AG08395 (cell line): ENCODE measurements at regions not wholly inside any gene's neighbourhood (a gene's known extent, or its start where the extent isn't known, plus 50 kb on each side); places are given as distances from the start of the nearest gene placed in this dataset.
"Not testable (repeated sequence)": the region's sequence is repeated elsewhere in the genome, so short reads cannot be mapped to it uniquely, and the experiment has no call there.

Experiments
- DNase-seq: peaks from one replicate; pipeline ENCODE4 v3.0.0; 2012; ENCODE audit warnings: mixed read lengths, low spot score

DNA sequence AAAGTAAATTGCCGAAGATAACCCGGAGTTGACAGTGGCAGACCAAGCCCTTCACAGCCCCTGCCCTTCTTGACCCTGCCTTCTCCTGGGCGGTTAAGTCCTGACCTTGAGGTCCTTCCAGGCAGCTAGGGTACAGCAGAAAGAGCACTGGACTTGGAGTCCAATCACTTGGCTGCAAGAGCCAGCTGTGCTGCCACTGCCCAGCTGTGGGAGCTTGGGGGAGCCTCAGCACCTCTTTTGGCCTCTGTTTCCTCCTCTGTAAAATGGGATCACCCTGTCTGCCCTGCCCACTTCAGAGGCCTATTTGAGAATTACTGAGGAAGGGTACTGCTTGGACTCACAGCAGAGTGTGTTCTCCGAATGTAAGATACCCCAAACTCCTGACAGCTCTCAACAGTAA is 66.2 kb upstream of the SMAD6 start:
- DNase-seq, result no peak

DNA sequence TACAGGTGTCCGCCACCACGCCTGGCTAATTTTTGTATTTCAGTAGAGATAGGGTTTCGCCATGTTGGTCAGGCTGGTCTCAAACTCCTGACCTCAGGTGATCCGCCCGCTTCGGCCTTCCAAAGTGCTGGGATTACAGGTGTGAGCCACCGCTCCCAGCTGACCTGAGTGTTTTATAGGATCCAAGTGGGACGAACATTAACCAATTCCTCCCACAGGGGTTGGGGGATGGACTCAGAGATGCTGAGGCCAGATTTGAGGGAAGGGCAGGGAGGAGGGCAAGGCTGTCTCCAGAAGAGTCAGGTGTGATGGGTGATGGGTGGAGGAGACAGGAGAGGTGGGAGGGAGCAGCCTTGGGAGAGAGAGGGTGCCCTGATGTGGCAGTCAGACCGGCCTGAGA is 65.0 kb upstream of the SMAD6 start:
- DNase-seq, result not testable (repeated sequence)

DNA sequence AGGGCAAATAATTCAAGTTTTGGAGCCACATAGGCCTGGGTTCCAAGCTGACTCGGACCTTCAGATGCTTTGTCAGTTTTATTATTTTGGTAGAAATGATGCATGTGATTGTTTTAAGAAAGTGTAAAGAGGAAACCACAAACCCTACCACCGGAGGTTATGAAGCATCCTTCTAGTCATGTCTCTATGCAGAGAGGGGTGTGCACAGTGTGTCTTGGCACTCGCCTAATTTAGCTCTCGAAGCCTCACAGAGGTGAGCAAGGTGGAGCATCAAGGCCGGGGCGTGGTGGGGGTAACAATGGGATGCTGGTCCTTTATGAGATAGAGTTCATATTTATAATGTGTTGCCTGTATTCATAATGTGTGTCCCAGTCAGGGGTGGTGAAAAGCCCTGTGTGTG is 63.7 kb upstream of the SMAD6 start:
- DNase-seq, result no peak

DNA sequence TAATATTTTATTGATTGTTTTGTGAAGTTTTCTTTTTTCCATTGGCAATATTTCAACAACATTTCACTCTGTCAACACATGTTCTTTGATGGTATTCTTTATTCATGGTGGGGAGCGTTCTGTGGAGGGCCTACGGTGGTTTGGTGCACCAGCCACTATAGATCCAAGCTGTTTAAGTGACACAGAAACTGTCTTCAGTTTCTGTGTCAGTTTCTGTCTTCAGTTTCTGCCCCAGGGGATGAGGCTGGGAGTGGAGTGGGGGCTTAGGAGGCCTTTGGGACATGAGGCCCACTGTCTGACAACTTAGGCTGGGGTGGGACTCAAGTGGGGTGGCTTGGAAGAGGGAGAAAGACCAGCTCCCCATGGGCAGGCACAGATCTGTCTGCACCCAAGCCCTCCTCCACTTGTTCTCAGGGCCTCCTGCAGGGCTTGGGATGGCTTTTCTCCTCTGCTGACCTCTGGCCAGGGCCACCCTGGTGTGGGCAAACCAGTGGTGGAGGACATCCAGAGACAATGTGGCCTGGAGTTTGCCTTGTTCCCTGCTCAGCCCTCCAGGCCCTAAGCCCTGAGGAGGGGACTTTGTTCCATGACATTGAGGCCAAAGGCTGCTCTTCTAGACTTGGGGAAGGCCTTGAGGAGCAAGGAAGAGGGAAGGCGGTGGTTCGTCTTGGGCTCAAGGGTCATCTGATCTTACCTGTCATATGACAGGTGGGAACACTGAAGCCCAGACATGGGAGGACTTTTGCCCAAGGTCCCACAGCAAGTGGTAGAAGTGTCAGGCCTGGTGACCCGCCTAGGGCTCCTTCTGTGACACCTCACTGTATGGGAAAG is 60.3 kb upstream of the SMAD6 start:
- DNase-seq, result no peak

DNA sequence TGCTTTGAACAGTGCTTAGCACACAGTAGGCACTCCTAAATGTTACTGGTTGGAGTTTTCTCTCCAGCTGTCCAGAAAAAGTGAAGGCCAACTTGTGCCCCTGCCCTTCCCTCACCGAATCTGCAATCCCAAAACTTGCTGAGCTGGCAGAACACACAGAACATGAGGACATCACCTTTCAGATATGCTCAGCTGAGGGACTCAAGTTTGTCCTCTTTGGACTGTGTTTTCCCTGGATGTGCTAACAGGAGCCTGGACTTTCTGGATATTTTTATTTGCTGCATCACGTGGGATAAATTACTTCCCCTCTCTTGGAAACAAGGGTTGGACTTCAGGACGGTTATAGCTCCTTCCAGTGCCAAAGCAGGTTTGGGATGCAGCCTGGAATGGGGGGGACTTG is 59.5 kb upstream of the SMAD6 start:
- DNase-seq, result no peak

DNA sequence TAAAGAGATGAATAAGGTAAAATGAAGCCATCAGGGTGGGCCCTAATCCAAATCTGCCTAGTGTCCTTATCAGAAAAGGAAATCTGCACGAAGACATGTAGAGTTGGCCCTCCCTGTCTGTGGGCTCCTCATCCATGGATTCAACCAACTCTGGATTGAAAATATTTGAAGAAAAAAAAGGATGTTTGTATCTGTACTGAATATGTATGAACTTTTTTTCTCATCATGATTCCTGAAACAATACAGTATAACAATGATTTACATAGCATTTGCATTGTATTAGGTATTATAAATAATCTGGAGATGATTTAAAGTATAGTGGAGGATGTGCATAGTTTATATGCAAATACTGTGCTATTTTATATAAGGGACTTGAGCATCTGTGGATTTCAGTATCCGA is 59.0 kb upstream of the SMAD6 start:
- no peak for DNase-seq

DNA sequence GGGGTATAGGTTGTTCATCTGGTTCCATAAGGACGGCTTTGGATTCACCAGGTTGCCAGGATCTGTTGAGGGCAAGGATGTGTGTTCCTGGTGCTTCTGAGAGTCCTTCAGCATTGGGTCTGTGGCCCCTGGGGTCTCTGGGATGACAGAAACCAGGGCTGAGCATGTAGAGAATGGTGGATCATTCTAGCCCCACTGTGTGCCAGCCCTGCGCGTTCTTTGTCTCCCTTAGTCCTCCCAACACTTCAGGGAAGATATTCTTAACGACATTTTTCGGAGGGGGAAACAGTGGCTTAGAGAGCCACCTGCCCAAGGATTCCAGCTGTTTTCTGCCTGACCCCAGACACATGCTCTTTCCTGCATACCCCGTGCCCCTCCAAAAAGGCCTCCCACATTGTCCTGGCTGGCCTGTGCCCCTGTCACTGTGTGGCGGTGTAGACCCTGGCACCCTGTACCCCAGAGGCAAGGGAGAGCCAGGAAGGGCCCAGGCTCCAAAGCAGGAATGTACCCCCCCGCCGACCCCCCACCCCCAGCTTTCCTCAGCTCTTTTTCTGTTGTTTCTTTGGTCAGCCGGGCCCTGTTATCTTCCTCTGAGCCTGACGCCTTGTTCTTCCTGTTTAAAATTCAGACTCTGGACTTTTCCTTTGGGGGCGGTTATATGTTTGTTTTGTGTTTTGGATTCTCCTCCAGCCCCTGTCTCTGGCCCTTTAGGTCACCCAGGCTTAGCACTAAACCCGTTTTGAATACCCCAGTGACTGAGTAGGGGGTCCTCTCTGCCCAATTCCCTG is 57.8 kb upstream of the SMAD6 start:
- DNase-seq, result no peak

DNA sequence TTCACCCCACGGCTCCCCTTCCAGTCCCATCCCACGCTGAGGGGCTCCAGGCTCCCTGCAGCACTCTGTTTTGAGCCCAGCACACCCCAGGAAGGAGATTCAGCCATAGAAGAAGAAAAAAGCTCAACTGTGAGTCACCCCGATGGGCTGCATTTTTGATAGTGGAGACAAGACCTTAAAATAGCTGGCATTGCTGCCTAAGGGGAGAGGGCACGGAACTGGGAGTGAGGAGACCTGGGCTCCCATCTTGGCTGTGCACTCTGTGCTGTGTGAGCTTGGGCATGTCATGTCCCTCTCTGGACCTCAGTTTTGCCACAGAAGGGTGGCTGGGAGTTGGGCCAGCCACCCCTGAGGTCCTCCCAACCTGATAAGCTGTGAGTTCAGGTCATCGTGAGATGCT is 57.2 kb upstream of the SMAD6 start:
- peak; percentile 41 for DNase-seq

DNA sequence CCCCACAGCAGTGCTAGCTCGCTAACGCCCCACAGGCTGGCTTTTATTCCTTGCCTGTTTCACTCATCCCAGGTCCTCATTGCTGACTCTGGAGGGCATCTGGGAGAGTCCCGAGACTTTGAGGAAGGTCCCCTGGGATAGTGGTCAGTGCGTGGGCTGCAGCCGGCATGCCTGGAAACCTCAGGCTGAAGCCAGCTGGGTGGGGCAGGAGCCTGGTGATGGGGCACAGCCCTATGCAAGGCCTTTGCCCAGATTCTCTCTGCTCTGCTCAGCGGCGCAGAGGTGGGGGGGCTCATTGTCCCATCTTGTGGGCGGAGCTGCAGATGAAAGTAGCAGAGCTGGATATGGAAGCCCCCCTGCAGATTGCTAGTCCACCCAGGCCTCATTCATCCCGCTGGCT is 55.7 kb upstream of the SMAD6 start:
- peak; percentile 83 for DNase-seq

DNA sequence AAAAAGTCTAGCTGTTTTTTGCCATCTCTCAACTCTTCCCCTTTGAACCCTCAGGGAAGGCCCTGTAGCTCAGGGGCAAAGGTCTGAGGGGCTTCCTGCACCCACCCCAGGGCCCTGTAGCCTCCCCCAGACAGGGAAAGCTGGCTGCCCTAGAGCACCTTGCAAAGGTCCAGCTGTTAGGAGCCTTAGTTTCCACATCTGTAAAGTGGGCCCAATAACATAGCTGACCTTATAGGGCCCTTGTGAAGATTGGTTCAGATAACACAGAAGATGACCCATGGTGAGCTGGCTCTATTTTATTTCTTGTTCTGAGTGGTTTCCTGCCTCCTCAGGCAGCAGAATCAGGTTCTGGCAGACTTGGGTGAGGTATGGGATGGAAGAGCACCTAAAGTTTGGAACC is 55.2 kb upstream of the SMAD6 start:
- DNase-seq, result no peak

DNA sequence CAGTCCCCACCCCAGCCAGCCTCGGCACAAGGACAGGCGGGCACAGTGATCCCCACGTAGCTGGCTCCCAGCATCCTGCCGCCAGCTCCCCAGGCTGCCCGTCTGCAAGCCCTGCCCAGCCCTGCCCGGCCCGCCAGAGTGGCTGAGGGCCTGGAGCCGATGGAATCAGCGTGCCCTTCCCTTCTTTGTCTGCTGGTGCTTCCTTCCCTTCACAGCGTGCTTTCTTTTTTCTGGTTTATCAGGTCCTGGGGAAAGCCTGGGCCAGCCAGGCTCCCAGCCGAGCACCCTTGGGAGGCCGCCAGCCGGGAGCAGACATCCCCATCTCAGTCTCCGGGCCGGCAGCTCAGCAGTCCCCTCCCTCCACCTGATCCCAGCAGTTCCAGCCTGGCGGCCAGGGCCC is 54.7 kb upstream of the SMAD6 start:
- DNase-seq, result no peak

DNA sequence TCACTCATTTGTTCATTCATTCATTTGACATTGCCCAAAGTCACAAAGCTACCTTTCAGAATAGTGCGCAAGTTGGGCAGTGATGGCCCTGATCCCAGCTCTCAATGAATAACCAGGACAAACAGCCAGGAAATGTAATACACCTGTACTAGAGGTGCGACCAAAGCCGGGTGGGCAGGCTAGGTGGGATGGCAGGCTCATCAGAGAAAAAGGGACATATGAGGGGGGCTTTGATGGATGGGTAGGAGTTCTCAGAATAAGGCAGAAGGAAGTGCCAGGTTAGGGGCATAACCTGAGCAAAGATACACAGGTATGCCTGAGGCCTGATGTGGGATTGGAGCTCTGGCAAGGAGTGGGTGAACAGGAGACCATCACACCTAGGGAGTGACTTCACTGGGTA is 53.4 kb upstream of the SMAD6 start:
- DNase-seq, result no peak

DNA sequence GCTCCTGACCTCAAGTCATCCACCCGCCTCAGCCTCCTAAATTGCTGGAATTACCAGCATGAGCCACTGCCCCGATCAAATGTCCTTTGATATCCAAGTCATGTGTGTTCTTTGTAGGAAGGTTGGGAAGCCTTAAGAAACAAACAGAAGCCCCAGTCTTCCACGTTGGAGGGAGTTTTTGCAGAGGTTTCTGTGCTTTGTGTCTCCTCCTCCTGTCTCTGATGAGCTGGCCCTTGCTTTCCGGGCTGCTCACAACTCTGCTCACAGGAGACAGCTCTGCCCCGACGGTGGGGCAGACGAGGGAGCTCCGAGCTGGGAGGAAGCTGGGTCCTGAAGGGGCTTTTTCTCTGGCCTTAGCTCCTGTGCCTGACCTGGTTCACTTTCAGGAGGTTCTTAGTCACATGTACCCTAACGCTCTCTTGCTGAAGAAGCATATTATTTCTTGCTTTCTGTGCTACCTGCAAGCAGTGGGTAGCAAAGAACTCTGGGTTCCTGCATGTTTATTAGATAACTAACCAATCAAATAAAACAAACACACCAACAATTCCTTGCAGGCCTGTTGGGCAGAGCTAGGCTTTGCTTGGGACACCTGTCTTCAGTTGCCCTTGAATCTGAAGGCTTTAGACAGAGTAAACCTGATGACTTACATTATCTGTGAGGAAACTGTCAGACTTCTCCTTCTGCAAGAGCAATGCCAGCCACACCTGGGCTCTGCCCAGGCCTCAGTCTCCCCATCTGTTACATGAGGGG is 52.6 kb upstream of the SMAD6 start:
- no peak for DNase-seq

DNA sequence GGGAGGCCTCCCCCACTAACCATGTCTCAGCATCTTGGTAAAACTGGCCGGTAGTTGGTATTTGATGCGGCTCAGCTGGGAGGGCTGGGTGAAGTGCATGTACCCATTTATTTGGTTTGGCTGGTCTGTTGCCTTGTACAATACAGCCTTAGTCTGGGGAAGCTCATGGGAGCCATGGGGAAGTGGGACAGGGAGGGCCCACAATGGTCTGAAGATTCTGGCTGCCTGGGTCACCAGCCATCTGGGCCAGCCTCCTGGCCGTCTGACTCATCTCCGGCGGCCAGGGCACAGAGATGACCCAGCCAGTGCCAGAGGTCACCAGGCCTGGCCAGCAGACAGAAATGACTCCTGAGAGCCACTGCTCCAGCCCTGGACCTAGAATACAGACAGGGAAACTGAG is 51.6 kb upstream of the SMAD6 start:
- DNase-seq, result peak; percentile 38

DNA sequence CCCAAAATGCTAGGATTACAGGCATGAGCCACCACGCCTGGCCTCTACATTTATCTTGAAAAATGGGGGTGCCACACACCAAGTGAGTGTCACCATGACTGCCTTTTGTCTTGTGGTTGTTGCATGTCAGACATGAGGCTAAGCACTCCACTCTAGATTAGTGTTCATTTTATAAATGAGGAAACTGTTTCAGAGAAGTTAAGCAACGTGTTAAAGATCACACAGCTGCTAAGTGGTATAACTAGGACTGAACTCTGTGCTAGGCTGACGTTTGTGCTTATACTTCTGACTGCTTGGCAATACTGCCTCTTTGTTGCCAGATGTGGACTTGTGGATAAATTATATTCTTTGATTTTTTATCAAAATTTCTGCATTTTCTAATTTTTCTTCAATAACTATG is 50.8 kb upstream of the SMAD6 start:
- DNase-seq, result no peak

DNA sequence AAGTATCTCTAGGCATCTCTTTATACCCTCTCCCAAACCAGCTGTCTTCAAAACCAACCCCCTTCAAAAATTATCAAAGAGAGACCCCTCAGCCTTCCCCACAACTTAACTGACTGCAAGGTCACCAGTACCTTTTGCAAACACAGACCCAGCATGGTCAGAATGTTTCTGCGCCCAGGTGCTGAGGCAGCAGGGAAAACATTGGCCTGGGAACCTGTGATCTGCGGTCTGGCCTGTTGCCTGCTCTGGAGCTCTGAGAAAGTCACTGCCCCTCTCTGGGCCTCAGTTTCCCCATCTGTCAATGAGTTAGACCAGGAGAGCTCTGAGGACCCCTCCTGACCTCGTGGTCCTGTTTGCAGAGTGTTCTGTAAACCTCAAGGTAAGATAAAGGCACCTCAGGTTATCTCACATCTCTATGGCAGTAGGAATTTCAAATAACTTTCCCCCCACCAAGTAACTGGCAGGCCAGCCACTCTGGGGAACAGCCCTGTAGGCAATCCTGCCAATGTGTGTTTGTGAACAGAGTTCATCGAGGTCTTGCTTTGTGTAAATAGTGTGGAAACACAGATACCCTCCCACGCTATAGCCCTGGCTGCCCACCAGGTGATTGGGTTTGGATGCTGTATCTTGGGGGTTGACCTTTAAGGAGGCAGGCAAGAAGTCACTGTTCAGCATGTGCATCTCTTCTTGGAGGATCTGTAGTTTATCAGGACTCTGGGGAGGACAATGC is 50.0 kb upstream of the SMAD6 start:
- DNase-seq, result no peak
